Spleen (tissue), 11 donors: ENCODE measurements at regions not wholly inside any gene's neighbourhood (a gene's known extent, or its start where the extent isn't known, plus 50 kb on each side); places are given as distances from the start of the nearest gene placed in this dataset.

Experiments
- DNase-seq: peaks from one replicate; pipeline ENCODE4 v3.0.0-alpha.2; 2020
- H3K27ac ChIP-seq, 8 donors: fragments of 200-600 bp; sonication (generic) in 7 of 8; 1 replicate in 4 of 8; 2 replicates in 4 of 8; pipeline versions ENCODE4 v1.5.0 to v1.8.0; 2016 to 2021; ENCODE audit warnings: inconsistent platforms in 4 of 8, mild to moderate bottlenecking in 4 of 8, moderate library complexity in 1 of 8
- H3K27me3 ChIP-seq, 7 donors: fragments of 200-600 bp; sonication (generic) in 6 of 7; replicated peaks in 1 of 7; 1 replicate in 4 of 7; 2 replicates in 3 of 7; pipeline versions ENCODE4 v1.5.0 to v1.8.0; 2016 to 2021; ENCODE audit warnings: inconsistent platforms in 3 of 7, mild to moderate bottlenecking in 1 of 7
- H3K36me3 ChIP-seq, 6 donors: fragments of 200-600 bp; sonication (generic) in 5 of 6; 1 replicate in 4 of 6; 2 replicates in 2 of 6; pipeline versions ENCODE4 v1.5.0 to v1.8.0; 2016 to 2021; ENCODE audit warnings: inconsistent platforms in 2 of 6
- H3K4me1 ChIP-seq, 6 donors: fragments of 200-600 bp; sonication (generic) in 5 of 6; 1 replicate in 3 of 6; 2 replicates in 3 of 6; pipeline versions ENCODE4 v1.5.0 to v1.8.0; 2016 to 2021; ENCODE audit warnings: inconsistent platforms in 3 of 6
- H3K4me3 ChIP-seq, 8 donors: fragments of 200-600 bp; sonication (generic) in 7 of 8; 1 replicate in 4 of 8; 2 replicates in 4 of 8; pipeline versions ENCODE4 v1.5.0 to v1.8.0; 2016 to 2021; ENCODE audit warnings: inconsistent platforms in 4 of 8, mild to moderate bottlenecking in 4 of 8, moderate library complexity in 2 of 8
- H3K9me3 ChIP-seq, 8 donors: fragments of 200-600 bp; sonication (generic) in 7 of 8; 1 replicate in 4 of 8; 2 replicates in 4 of 8; pipeline versions ENCODE4 v1.5.0 to v1.8.0; 2016 to 2021; ENCODE audit warnings: inconsistent platforms in 4 of 8
- POLR2A ChIP-seq, 3 donors: fragments of 450-650 bp; IDR thresholded peaks; one replicate each; pipeline ENCODE4 v1.5.1; 2017; ENCODE audit warnings: antibody characterized with exemption in 3 of 3, mild to moderate bottlenecking in 1 of 3
- POLR2AphosphoS5 ChIP-seq, 3 donors: sonication (generic); formaldehyde crosslinking; IDR thresholded peaks; one replicate each; pipeline ENCODE4 v1.5.1; 2017; ENCODE audit warnings: antibody characterized with exemption in 3 of 3
- WGBS, 5 donors: extraction: QIAGEN DNeasy Blood & Tissue Kit in 3 of 5; methylation state at CpG; one replicate each; pipeline versions ENCODE4 v1.1.5 to v1.1.7; 2013 to 2018; 5-methylcytosine and 5-hydroxymethylcytosine counted together
- intact Hi-C: fragments of 100-400 bp; cut with DNase I; formaldehyde crosslinking; loops from one replicate; pipeline ENCODE4 v1.15.0; 2023; ENCODE audit warnings: low total_unique reads
- TF ChIP-seq, protein P1 (sequence below), 11 experiments: fragments of 200-600 bp in 7 of 11; fragments of 450-650 bp in 4 of 11; sonication (generic) in 4 of 11; IDR thresholded peaks in 8 of 11; conservative IDR thresholded peaks in 3 of 11; 1 replicate in 7 of 11; 2 replicates in 4 of 11; pipeline versions ENCODE4 v1.4.0 to v1.8.0; 2016 to 2021; ENCODE audit warnings: antibody characterized with exemption in 11 of 11, inconsistent platforms in 4 of 11, mild to moderate bottlenecking in 1 of 11
- donor health status: healthy with polysubstance abuse.
- donor health status: DM: no; HTN: no; CAD: no; lungs with moderate emphysema.
- donor health status: DM: no; HTN: no; CAD: no.
- donor health status: Bipolar disorder and iron deficiency.
- donor health status: healthy.
- donor health status: DM: no; HTN: no; CAD: no.
- donor health status: DM: yes; HTN: yes; CAD: no.

DNA sequence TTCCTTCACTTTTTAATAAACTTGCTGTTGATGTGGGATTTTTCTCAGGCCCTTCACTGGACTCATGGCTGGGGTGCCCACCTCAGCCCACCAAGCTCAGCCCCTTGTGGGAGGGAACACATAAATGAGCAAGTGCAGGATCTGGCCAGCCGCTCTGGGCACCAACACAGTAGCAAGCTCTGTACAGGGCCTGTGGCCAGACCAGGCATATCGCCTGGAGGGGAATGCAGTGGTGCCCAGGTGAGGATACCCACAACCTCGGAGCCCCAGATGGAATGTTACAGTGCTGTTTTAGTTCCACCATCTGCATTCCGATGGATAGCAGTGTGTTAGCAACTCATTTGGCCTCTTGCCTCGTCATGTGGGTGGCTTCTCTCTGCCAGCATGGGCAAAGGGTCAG lies 234.6 kb downstream of the PPP1R3A start:
- Histone ChIP-seq H3K4me1 (no peaks in the 10 kb centered on the region), H3K4me3 (no peak overlapping the region), H3K27me3 (no peaks in the 10 kb centered on the region), H3K27ac (no peak overlapping the region), H3K9me3 (peaks cover 0 to 20% (median 0%) of the 10 kb centered on the region in 8 donors), H3K36me3 (no peaks in the 10 kb centered on the region)
- intact Hi-C loops = no loop called here
- DNase-seq = no peak
- no peak for TF ChIP-seq POLR2A (IDR thresholded peaks at IDR 0.05)
- TF ChIP-seq POLR2AphosphoS5 (IDR thresholded peaks at IDR 0.05) = no peak
- TF ChIP-seq, protein P1, sequence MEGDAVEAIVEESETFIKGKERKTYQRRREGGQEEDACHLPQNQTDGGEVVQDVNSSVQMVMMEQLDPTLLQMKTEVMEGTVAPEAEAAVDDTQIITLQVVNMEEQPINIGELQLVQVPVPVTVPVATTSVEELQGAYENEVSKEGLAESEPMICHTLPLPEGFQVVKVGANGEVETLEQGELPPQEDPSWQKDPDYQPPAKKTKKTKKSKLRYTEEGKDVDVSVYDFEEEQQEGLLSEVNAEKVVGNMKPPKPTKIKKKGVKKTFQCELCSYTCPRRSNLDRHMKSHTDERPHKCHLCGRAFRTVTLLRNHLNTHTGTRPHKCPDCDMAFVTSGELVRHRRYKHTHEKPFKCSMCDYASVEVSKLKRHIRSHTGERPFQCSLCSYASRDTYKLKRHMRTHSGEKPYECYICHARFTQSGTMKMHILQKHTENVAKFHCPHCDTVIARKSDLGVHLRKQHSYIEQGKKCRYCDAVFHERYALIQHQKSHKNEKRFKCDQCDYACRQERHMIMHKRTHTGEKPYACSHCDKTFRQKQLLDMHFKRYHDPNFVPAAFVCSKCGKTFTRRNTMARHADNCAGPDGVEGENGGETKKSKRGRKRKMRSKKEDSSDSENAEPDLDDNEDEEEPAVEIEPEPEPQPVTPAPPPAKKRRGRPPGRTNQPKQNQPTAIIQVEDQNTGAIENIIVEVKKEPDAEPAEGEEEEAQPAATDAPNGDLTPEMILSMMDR (IDR thresholded peaks at IDR 0.05 in 8 of 11, conservative IDR thresholded peaks at IDR 0.05 in 3 of 11) = no peak
- 77 to 84% (median 79%) methylated on average over 4 to 5 of the region's 5 CpGs for WGBS, 5 donors

DNA sequence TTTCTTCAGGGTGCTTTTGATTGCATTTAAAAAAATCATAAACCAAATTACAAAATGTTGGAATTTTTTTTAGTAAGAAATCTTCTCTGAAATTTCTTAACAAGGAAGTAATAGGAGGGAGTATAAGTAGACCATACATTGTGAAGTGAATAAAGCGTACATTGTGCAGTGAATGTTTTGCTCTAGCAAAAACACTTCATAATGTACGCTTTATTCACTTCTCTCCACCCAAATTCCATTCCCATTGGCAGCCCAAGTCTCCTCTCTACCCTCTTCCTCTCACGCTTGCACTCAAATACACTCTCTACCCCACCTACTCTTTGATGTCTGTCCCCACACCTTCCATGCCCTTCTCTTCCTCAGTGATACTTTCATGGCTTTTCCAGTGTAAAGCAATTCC lies 241.0 kb downstream of the PPP1R3A start:
- no peak for DNase-seq
- 70 to 79% (median 75%) methylated on average over 3 of the region's 3 CpGs for WGBS, 5 donors

DNA sequence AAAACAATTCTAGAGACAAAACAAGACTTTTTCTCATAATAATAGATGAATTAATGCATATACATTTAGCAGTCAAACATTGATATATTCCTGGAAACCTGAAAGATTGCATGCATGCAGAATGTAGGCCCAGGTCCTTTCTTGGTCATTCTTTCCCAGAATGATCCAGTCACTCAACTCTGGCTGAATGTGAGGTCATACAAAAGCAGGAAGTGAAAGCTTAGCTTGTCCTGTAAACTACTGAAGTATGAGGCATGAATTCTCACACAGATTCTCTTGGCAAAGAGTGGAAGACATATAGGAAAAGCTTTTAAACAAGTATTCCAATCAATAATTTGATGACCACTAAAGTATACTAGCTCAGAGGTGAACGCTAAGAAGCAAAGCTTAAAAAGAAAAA lies 253.9 kb downstream of the PPP1R3A start:
- no peak for DNase-seq
- WGBS, 5 donors = 80 to 98% (median 90%) methylated on average over 1 of the region's 1 CpG
- Histone ChIP-seq H3K36me3 (no peaks in the 10 kb centered on the region), H3K27me3 (no peaks in the 10 kb centered on the region), H3K4me3 (no peak overlapping the region), H3K4me1 (no peaks in the 10 kb centered on the region), H3K27ac (no peak overlapping the region), H3K9me3 (peaks cover 0 to 28% (median 11%) of the 10 kb centered on the region in 8 donors)
- TF ChIP-seq, protein P1 (IDR thresholded peaks at IDR 0.05 in 8 of 11, conservative IDR thresholded peaks at IDR 0.05 in 3 of 11) = no peak
- TF ChIP-seq POLR2AphosphoS5 (IDR thresholded peaks at IDR 0.05) (no peak), POLR2A (IDR thresholded peaks at IDR 0.05) (no peak)
- intact Hi-C loops = no loop called here

More for the DNA sequence above, 241.0 kb downstream of the PPP1R3A start:
- Histone ChIP-seq H3K9me3 (peaks cover 0 to 3% (median 0%) of the 10 kb centered on the region in 8 donors), H3K27me3 (no peaks in the 10 kb centered on the region), H3K27ac (no peak overlapping the region), H3K4me3 (no peak overlapping the region), H3K4me1 (no peaks in the 10 kb centered on the region), H3K36me3 (no peaks in the 10 kb centered on the region)
- intact Hi-C loops = no loop called here
- TF ChIP-seq POLR2AphosphoS5 (IDR thresholded peaks at IDR 0.05) (no peak), POLR2A (IDR thresholded peaks at IDR 0.05) (no peak)
- TF ChIP-seq, protein P1 (IDR thresholded peaks at IDR 0.05 in 8 of 11, conservative IDR thresholded peaks at IDR 0.05 in 3 of 11) = no peak

DNA sequence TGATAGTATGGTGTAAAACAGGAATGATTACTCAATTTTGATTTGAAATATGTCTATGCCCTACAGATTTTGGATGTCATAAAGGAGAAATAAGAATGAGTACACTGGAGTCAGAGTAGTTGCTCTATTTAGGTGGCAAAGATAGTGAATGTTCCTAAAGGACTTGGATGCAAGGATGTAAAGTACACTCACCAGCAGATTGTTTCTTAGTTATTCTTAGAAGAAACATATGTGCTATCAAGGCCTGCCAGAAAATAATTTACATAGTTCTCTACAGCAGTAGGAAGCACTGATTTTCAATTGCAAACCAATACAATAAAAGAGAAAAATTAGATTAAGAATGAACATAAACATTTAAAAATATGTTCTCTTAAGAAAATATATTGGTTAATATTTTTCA lies 259.4 kb downstream of the PPP1R3A start:
- H3K9me3 ChIP-seq = peaks cover 0 to 15% (median 0%) of the 10 kb centered on the region in 8 donors
- no peaks in the 10 kb centered on the region for H3K27me3 ChIP-seq
- no peaks in the 10 kb centered on the region for H3K36me3 ChIP-seq
- no peak overlapping the region for H3K27ac ChIP-seq
- no peak for TF ChIP-seq POLR2A (IDR thresholded peaks at IDR 0.05)
- TF ChIP-seq, protein P1 (IDR thresholded peaks at IDR 0.05 in 8 of 11, conservative IDR thresholded peaks at IDR 0.05 in 3 of 11) = no peak
- no peak for DNase-seq
- H3K4me1 ChIP-seq = no peaks in the 10 kb centered on the region
- H3K4me3 ChIP-seq = no peak overlapping the region
- intact Hi-C loops = no loop called here
